ENCODE measurements at regions not wholly inside any gene's neighbourhood (a gene's known extent, or its start where the extent isn't known, plus 50 kb on each side); places are given as distances from the start of the nearest gene placed in this dataset.

- Histone ChIP-seq H2AFZ (no peak overlapping the region), H3K36me3 (ENCODE audit: control insufficient read depth, insufficient read depth, low read length) (no peaks in the 10 kb centered on the region), H3K27me3 (ENCODE audit: control insufficient read depth, insufficient read depth, low read length) (no peaks in the 10 kb centered on the region), H3K4me2 (ENCODE audit: low read length) (no peak overlapping the region), H3K27ac (no peak overlapping the region), H3K9me3 (ENCODE audit: control insufficient read depth, low read length) (no peaks in the 10 kb centered on the region), H3K9ac (no peak overlapping the region), H3K4me1 (no peaks in the 10 kb centered on the region), H3K4me3 (ENCODE audit: low read depth, low read length) (no peak overlapping the region), H3K79me2 (no peaks in the 10 kb centered on the region)
- TF ChIP-seq CTCF (IDR thresholded peaks at IDR 0.05): no peak
Measured at GRCh38 chr12:19998961-19999804, 369.2 kb upstream of the PDE3A start.

- Histone ChIP-seq H3K4me2 (ENCODE audit: low read length) (no peak overlapping the region), H2AFZ (no peak overlapping the region), H3K79me2 (no peaks in the 10 kb centered on the region), H3K4me1 (no peaks in the 10 kb centered on the region), H3K27me3 (ENCODE audit: control insufficient read depth, insufficient read depth, low read length) (no peaks in the 10 kb centered on the region), H3K9ac (no peak overlapping the region), H3K9me3 (ENCODE audit: control insufficient read depth, low read length) (no peaks in the 10 kb centered on the region), H3K4me3 (ENCODE audit: low read depth, low read length) (no peak overlapping the region), H3K36me3 (ENCODE audit: control insufficient read depth, insufficient read depth, low read length) (no peaks in the 10 kb centered on the region), H3K27ac (no peak overlapping the region)
- no peak for TF ChIP-seq CTCF (IDR thresholded peaks at IDR 0.05)
Measured at GRCh38 chr12:19999805-20000138, 368.6 kb upstream of the PDE3A start.

GRCh38 chr12:20000229-20000849 is 368.0 kb upstream of the PDE3A start:
- Histone ChIP-seq H3K27ac (no peak overlapping the region), H2AFZ (no peak overlapping the region), H3K9ac (no peak overlapping the region), H3K4me2 (ENCODE audit: low read length) (no peak overlapping the region), H3K36me3 (ENCODE audit: control insufficient read depth, insufficient read depth, low read length) (no peaks in the 10 kb centered on the region), H3K27me3 (ENCODE audit: control insufficient read depth, insufficient read depth, low read length) (no peaks in the 10 kb centered on the region), H3K4me1 (no peaks in the 10 kb centered on the region), H3K79me2 (no peaks in the 10 kb centered on the region), H3K4me3 (ENCODE audit: low read depth, low read length) (no peak overlapping the region), H3K9me3 (ENCODE audit: control insufficient read depth, low read length) (no peaks in the 10 kb centered on the region)
- no peak for TF ChIP-seq CTCF (IDR thresholded peaks at IDR 0.05)

GRCh38 chr12:20003252-20003651 is 365.1 kb upstream of the PDE3A start:
- Histone ChIP-seq H3K27ac (no peak overlapping the region), H3K27me3 (ENCODE audit: control insufficient read depth, insufficient read depth, low read length) (no peaks in the 10 kb centered on the region), H3K79me2 (no peaks in the 10 kb centered on the region), H3K9me3 (ENCODE audit: control insufficient read depth, low read length) (no peaks in the 10 kb centered on the region), H2AFZ (no peak overlapping the region), H3K9ac (no peak overlapping the region), H3K4me1 (no peaks in the 10 kb centered on the region), H3K4me3 (ENCODE audit: low read depth, low read length) (no peak overlapping the region), H3K36me3 (ENCODE audit: control insufficient read depth, insufficient read depth, low read length) (no peaks in the 10 kb centered on the region), H3K4me2 (ENCODE audit: low read length) (no peak overlapping the region)
- TF ChIP-seq CTCF (IDR thresholded peaks at IDR 0.05): no peak

Data from parathyroid adenoma (tissue), 2 donors.